ENCODE measurements at regions not wholly inside any gene's neighbourhood (a gene's known extent, or its start where the extent isn't known, plus 50 kb on each side); places are given as distances from the start of the nearest gene placed in this dataset.

- TF ChIP-seq TAF1 (IDR thresholded peaks at IDR 0.05; ENCODE audit: borderline replicate concordance, low read depth, low read length), result no peak
- no peak for TF ChIP-seq POLR2AphosphoS5 (IDR thresholded peaks at IDR 0.05; ENCODE audit: low read depth, low read length)
- TF ChIP-seq POLR2A (IDR thresholded peaks at IDR 0.05; ENCODE audit: low read depth, low read length), result no peak
- FAIRE-seq, result no peak
- DNase-seq (ENCODE audit: insufficient read length), result no peak
Measured at GRCh38 chr11:80603472-80603871, 1162.6 kb upstream of the TENM4 start.

- no peak for TF ChIP-seq TAF1 (IDR thresholded peaks at IDR 0.05; ENCODE audit: borderline replicate concordance, low read depth, low read length)
- no peak for TF ChIP-seq POLR2AphosphoS5 (IDR thresholded peaks at IDR 0.05; ENCODE audit: low read depth, low read length)
- no peak for TF ChIP-seq POLR2A (IDR thresholded peaks at IDR 0.05; ENCODE audit: low read depth, low read length)
- FAIRE-seq (no peak), DNase-seq (ENCODE audit: insufficient read length) (no peak)
Measured at GRCh38 chr11:80598905-80599304, 1158.1 kb upstream of the TENM4 start.

- FAIRE-seq, result no peak
- no peak for DNase-seq (ENCODE audit: insufficient read length)
- TF ChIP-seq POLR2AphosphoS5 (IDR thresholded peaks at IDR 0.05; ENCODE audit: low read depth, low read length), result no peak
- no peak for TF ChIP-seq TAF1 (IDR thresholded peaks at IDR 0.05; ENCODE audit: borderline replicate concordance, low read depth, low read length)
- TF ChIP-seq POLR2A (IDR thresholded peaks at IDR 0.05; ENCODE audit: low read depth, low read length), result no peak
Measured at GRCh38 chr11:80596291-80596810, 1155.5 kb upstream of the TENM4 start.

DNA sequence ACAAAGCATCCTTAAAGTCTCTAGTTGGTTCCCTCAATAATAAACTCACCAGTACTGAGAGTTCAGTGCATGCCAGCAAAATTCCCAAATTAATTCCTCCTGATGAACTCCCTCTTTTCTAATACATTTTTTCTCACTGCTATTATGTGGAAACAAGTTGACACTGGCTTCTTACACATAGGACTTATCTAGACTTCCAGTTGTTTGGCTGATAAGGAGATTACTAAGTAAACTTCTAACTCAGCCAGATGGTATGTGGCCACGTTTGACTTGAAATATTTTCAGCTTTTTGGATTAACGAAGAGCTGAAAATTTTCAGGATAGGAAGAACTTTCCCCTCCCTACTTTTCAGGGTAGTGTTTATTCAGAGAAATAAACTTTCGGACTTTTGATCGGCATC lies 1154.2 kb upstream of the TENM4 start:
- no peak for DNase-seq (ENCODE audit: insufficient read length)
- no peak for FAIRE-seq
- TF ChIP-seq POLR2A (IDR thresholded peaks at IDR 0.05; ENCODE audit: low read depth, low read length) (no peak), TAF1 (IDR thresholded peaks at IDR 0.05; ENCODE audit: borderline replicate concordance, low read depth, low read length) (no peak), POLR2AphosphoS5 (IDR thresholded peaks at IDR 0.05; ENCODE audit: low read depth, low read length) (no peak)

- DNase-seq (ENCODE audit: insufficient read length), result no peak
- TF ChIP-seq POLR2A (IDR thresholded peaks at IDR 0.05; ENCODE audit: low read depth, low read length) (no peak), POLR2AphosphoS5 (IDR thresholded peaks at IDR 0.05; ENCODE audit: low read depth, low read length) (no peak), TAF1 (IDR thresholded peaks at IDR 0.05; ENCODE audit: borderline replicate concordance, low read depth, low read length) (no peak)
- no peak for FAIRE-seq
Measured at GRCh38 chr11:80593648-80594374, 1153.0 kb upstream of the TENM4 start.

GRCh38 chr11:80592546-80592945 lies 1151.7 kb upstream of the TENM4 start:
- DNase-seq (ENCODE audit: insufficient read length) (no peak), FAIRE-seq (no peak)
- no peak for TF ChIP-seq POLR2AphosphoS5 (IDR thresholded peaks at IDR 0.05; ENCODE audit: low read depth, low read length)
- no peak for TF ChIP-seq POLR2A (IDR thresholded peaks at IDR 0.05; ENCODE audit: low read depth, low read length)
- no peak for TF ChIP-seq TAF1 (IDR thresholded peaks at IDR 0.05; ENCODE audit: borderline replicate concordance, low read depth, low read length)

DNA sequence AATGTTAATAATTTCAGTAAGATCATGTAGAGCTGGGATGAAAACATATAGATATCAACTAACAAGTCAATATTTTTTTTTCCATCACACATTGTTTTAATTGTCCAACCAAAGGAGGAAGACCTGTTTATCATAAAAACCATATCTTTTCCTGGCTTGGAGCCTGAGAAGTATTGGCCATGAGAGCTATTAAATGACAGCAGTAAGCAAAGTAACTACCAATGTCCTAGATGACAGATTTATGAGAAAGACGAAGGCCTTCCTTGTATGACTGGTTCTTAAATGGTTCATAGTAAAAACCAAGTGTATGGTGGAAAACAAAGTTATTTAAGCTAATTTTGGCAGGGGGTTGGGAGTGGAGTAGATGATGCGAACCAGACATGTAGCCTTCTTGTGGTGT lies 1147.1 kb upstream of the TENM4 start:
- DNase-seq (ENCODE audit: insufficient read length), result no peak
- FAIRE-seq, result no peak
- no peak for TF ChIP-seq POLR2AphosphoS5 (IDR thresholded peaks at IDR 0.05; ENCODE audit: low read depth, low read length)
- TF ChIP-seq POLR2A (IDR thresholded peaks at IDR 0.05; ENCODE audit: low read depth, low read length), result no peak
- TF ChIP-seq TAF1 (IDR thresholded peaks at IDR 0.05; ENCODE audit: borderline replicate concordance, low read depth, low read length), result no peak

DNA sequence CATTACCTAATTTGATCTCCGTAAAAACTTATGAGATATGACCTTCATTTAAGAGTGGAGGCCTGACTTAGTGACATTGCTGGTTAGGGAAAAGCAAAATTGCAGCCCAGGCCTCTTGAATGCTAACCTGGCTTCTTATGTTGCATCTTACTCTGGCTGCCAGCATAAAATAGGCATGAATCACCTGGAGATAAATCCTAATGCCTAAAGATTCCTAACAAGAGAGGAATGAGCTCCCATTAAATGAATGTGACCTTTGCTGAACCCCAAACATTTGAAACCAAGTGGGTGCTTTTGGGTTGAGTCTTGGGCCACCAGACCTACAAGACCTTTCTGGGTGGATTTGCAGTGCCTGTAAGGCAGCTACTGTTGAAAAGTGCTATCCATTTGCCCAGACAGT lies 1145.6 kb upstream of the TENM4 start:
- TF ChIP-seq POLR2AphosphoS5 (IDR thresholded peaks at IDR 0.05; ENCODE audit: low read depth, low read length) (no peak), POLR2A (IDR thresholded peaks at IDR 0.05; ENCODE audit: low read depth, low read length) (no peak), TAF1 (IDR thresholded peaks at IDR 0.05; ENCODE audit: borderline replicate concordance, low read depth, low read length) (no peak)
- no peak for FAIRE-seq
- no peak for DNase-seq (ENCODE audit: insufficient read length)

DNA sequence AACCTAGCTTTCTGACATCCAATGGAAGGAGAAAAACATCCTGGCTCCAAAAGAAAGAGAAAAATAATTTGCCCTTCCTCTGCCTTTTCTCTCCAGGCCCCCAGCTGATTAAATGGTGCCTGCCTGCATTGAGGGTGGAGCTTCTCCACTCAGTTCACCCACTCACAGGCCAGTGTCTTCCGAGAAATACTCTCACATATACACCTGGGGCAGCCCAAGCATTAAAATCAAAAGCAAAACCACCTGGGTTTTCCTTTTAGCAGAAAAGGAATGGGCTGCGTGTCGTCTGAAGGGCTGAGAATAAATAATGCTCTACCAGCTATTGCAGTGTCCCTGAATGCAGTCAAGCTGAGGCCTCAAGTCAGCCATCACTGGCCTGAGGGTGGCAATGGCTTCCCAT lies 1143.8 kb upstream of the TENM4 start:
- DNase-seq (ENCODE audit: insufficient read length) (no peak), FAIRE-seq (no peak)
- TF ChIP-seq TAF1 (IDR thresholded peaks at IDR 0.05; ENCODE audit: borderline replicate concordance, low read depth, low read length), result no peak
- no peak for TF ChIP-seq POLR2AphosphoS5 (IDR thresholded peaks at IDR 0.05; ENCODE audit: low read depth, low read length)
- TF ChIP-seq POLR2A (IDR thresholded peaks at IDR 0.05; ENCODE audit: low read depth, low read length), result no peak

GRCh38 chr11:80569832-80570231 lies 1129.0 kb upstream of the TENM4 start:
- peak; percentile 48 for FAIRE-seq
- TF ChIP-seq POLR2A (IDR thresholded peaks at IDR 0.05; ENCODE audit: low read depth, low read length) (no peak), TAF1 (IDR thresholded peaks at IDR 0.05; ENCODE audit: borderline replicate concordance, low read depth, low read length) (no peak), POLR2AphosphoS5 (IDR thresholded peaks at IDR 0.05; ENCODE audit: low read depth, low read length) (no peak)
- no peak for DNase-seq (ENCODE audit: insufficient read length)

DNA sequence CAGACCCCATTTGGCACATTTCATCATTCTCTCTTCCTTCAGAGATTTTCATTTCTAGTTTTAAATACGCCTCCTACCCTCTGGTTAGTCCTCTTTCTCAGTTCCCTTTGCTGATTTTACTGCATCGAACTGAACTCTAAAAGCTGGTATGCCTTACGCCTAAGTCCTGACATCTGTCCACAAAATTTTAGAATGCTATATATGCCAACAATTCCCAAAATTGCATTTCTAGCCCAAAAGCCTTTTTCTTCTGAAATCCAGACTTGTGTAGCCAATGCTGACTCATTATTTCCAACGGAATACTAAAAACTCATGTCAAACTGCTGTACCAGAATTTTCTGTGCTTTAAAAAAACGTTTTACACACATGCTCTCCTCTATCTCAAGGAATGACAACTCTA lies 1124.4 kb upstream of the TENM4 start:
- no peak for FAIRE-seq
- TF ChIP-seq TAF1 (IDR thresholded peaks at IDR 0.05; ENCODE audit: borderline replicate concordance, low read depth, low read length) (no peak), POLR2AphosphoS5 (IDR thresholded peaks at IDR 0.05; ENCODE audit: low read depth, low read length) (no peak), POLR2A (IDR thresholded peaks at IDR 0.05; ENCODE audit: low read depth, low read length) (no peak)
- DNase-seq (ENCODE audit: insufficient read length), result no peak

GRCh38 chr11:80562523-80563125 lies 1121.8 kb upstream of the TENM4 start:
- TF ChIP-seq POLR2A (IDR thresholded peaks at IDR 0.05; ENCODE audit: low read depth, low read length), result no peak
- TF ChIP-seq POLR2AphosphoS5 (IDR thresholded peaks at IDR 0.05; ENCODE audit: low read depth, low read length), result no peak
- TF ChIP-seq TAF1 (IDR thresholded peaks at IDR 0.05; ENCODE audit: borderline replicate concordance, low read depth, low read length), result no peak
- no peak for FAIRE-seq
- no peak for DNase-seq (ENCODE audit: insufficient read length)

Measured in GM12892 (cell line).